ENCODE measurements at regions not wholly inside any gene's neighbourhood (a gene's known extent, or its start where the extent isn't known, plus 50 kb on each side); places are given as distances from the start of the nearest gene placed in this dataset.
"Not testable (repeated sequence)": the region's sequence is repeated elsewhere in the genome, so short reads cannot be mapped to it uniquely, and the experiment has no call there.

- DNase-seq (ENCODE audit: low spot score): no peak
These were observed 1123.2 kb downstream of the TBL1XR1 start for GRCh38 chr3:176074096-176074495.

GRCh38 chr3:176071943-176072342, 1125.3 kb downstream of the TBL1XR1 start:
- no peak for DNase-seq (ENCODE audit: low spot score)

DNA sequence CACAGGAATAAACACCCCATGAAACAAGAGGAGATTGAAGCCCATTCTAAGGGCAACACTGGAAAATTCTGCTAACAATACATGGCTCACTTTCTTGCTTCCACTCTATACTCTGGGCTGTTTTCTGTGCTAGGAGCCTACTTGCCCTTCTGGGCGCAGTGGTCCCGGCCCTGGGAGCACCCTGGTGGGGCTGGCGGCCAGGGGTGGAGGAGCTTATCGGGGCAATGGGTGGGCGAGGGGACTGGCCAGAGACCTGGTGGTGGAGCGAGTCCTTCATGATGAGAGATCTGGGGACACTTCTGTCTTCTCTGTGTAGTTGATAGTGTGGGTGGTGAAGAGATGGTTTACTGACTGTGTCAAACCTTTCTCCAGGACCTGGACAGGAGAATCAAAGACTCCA, 1128.5 kb downstream of the TBL1XR1 start:
- DNase-seq (ENCODE audit: low spot score): no peak

DNA sequence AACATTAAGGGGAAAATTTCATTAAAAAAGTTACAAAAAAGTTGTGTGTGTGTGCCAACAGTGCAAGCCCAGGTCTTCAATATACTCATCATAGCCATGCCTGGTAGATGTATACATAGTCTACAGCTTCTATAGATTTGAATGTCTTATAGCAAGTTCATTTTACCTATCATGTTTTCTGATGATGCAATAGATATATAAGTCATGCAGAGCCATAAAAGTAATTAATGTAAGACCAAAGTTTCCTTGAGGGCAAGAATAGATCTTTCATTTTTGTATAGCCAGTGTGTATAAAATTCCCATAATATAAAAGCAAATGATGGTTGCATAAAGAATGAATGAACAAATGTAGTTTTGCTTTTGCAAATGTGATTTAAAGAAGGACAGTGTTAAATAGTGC, 1138.4 kb downstream of the TBL1XR1 start:
- DNase-seq (ENCODE audit: low spot score): no peak

GRCh38 chr3:176055836-176056235, 1141.4 kb downstream of the TBL1XR1 start:
- no peak for DNase-seq (ENCODE audit: low spot score)

DNA sequence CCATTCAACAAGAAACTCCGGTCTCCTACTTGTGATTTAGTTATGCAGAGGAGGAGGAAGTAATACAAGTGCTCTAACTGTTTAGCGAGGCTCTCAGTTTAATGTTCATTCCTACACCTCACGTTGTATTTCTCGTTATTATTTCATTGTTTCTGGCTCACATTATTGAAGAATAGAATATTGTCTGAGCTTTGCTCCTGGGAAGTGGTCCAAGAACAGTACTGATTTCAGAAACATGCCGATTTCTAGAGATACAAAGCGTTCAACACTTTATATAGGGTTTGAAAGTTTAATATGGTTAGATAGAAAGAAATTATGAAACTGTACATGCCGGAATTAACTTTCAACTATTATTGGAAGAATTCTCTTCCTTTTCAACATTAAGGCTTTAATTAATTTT, 1145.5 kb downstream of the TBL1XR1 start:
- no peak for DNase-seq (ENCODE audit: low spot score)

DNA sequence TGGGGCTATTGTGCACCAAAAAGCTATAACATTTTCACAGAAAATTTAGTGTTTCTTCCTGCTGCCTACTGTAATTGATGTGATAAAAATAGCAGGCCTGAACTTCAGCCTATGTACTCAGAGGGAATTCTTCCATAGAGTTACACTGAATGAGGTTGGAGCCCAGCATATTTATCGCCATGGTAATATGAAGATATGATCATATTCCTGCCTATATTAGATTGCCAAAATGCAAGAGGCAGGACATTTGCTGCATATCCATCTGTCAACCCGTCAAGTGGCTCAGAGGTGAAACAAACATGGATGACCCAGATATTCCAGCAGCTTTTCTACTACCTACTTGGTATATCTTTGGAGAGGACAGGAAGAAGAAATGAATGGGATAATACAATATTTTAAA, 1150.6 kb downstream of the TBL1XR1 start:
- no peak for DNase-seq (ENCODE audit: low spot score)

DNA sequence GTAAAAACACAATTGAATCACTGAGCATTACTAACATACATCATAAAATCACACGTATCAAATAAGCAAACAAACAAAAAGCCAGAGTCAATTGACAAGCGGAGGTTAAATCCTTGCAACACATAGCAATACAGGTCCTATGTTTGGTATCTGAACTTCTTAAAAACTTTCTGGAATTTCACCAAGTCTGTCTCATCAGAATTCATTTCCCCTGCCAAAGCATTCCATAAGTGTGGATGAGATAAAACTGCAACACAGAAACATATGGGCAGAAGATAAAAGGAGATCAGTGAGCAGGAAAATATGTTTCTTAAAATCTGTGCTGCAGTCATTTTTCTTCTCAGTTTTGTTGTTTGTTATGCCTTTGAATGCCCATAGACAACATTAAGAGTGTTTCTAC, 1155.5 kb downstream of the TBL1XR1 start:
- no peak for DNase-seq (ENCODE audit: low spot score)

GRCh38 chr3:176041185-176041584, 1156.1 kb downstream of the TBL1XR1 start:
- DNase-seq (ENCODE audit: low spot score): no peak

DNA sequence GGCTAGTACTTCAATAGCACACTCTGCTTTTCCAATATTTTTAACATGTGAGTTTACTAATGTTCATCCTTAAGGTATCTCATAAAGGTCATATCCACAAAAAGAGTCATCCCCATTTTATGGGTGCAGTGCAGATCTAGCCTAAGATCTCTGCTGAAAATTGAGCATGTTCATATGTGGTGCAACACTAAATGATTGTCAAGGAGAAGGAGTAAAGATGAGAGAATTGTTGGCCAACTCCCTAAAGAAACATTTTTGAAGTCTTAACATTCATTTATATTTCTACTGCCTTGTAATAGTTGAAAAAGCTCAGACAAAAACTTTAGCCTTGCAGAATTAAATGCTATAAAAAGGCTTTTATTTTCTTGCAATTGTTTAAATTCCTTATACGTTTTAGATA, 1159.6 kb downstream of the TBL1XR1 start:
- no peak for DNase-seq (ENCODE audit: low spot score)

GRCh38 chr3:176032043-176032442, 1165.2 kb downstream of the TBL1XR1 start:
- DNase-seq (ENCODE audit: low spot score): no peak

DNA sequence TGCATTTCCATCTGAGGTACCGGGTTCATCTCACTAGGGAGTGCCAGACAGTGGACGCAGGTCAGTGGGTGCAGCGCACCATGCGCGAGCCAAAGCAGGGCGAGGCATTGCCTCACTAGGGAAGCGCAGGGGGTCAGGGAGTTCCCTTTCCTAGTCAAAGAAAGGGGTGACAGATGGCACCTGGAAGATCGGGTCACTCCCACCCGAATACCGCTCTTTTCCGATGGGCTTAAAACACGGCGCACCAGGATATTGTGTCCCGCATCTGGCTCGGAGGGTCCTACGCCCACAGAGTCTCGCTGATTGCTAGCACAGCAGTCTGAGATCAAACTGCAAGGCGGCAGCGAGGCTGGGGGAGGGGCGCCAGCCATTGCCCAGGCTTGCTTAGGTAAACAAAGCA, 1157.1 kb downstream of the NAALADL2 start:
- not testable (repeated sequence) for DNase-seq (ENCODE audit: low spot score)

- DNase-seq (ENCODE audit: low spot score): not testable (repeated sequence)
These were observed 1156.1 kb downstream of the NAALADL2 start for GRCh38 chr3:176015228-176015627.

DNA sequence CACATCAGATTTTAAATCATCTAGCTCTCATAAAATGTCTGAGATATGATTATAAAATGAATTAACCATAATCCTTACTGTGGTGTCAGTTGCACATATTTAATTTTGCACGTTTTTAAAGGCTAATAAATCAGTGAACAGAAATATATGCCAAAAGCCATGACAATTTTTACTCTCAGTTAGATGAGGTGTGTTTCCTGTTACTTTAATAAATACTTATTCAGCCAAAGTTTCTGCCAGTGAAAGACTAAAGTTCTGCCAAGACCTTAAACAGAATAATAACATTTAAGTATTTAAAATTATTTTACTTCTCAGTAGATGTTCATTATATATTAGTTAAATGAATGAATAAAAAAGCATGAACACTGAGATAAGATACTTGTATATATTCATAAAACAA, 1150.1 kb downstream of the NAALADL2 start:
- DNase-seq (ENCODE audit: low spot score): no peak

DNA sequence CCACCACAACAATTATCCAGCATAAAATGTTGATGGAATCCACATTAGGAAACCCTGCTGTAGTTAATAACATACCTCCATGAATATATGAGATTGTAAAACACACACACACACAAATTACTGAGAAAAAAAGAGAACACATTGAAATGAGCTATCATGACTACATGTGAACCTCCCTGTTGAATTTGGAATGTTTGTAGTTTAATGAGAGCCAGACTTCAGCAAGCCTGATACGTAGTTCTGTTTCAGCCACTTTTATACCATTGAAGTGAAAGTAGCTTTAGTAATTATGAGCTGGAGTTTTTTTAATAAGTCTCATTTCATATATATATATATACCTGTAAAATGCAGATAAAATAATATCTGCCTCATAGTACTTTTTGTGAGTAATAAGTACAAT, 1146.4 kb downstream of the NAALADL2 start:
- no peak for DNase-seq (ENCODE audit: low spot score)

GRCh38 chr3:175989161-175989560, 1130.0 kb downstream of the NAALADL2 start:
- no peak for DNase-seq (ENCODE audit: low spot score)

GRCh38 chr3:175988401-175988800, 1129.3 kb downstream of the NAALADL2 start:
- no peak for DNase-seq (ENCODE audit: low spot score)

DNA sequence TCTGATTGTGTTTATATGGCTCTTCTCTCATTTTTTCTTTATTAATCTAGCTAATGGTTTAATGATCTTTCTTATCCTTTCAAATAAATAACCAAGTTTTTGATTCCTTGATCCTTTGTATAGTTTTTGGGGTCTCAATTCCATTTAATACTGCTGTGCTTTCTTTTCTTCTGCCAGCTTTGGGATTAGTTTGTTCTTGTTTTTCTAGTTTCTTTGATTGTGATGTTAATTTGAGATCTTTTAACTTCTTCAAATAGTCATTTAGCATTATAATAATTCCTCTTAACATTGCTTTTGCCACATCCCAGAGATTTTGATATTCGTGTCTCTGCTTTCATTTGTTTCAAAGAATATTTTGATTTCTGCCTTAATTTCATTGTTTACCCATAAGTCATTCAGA, 1126.6 kb downstream of the NAALADL2 start:
- DNase-seq (ENCODE audit: low spot score): no peak

- no peak for DNase-seq (ENCODE audit: low spot score)
These were observed 1124.2 kb downstream of the NAALADL2 start for GRCh38 chr3:175983379-175983778.

GRCh38 chr3:175980486-175981090, 1121.5 kb downstream of the NAALADL2 start:
- no peak for DNase-seq (ENCODE audit: low spot score)

DNA sequence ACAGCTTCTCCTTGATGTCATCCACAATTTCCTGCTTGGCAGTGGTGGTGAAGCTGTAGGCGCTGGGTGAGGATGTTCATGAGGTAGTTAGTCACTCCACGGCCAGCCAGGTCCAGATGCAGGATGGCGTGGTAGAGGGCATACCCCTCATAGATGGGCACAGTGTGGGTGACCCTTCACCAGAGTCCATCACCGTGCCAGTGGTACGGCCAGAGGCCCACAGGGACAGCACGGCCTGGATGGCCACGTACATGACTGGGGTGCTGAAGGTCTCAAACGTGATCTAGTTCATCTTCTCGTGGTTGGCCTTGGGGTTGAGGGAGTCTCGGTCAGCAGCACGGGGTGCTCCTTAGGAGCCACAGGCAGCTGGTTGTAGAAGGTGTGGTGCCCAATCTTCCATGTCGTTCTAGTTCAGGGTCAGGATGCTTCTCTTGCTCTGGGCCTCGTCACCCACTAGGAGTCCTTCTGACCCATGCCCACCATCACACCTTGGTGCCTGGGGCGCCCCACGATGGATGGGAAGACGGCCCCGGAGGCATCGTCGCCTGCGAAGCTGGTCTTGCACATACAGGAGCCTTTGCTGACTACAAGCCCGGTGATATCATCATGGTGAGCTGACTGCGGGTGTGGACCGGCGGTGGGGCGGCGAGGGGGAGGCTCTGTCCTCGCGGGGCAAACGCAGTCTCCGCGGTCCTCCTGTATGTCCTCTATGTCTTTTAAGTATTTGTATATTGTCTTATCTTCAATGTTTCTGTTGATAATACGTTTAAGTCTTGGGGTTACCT, 1119.0 kb downstream of the NAALADL2 start:
- DNase-seq (ENCODE audit: low spot score): no peak

DNA sequence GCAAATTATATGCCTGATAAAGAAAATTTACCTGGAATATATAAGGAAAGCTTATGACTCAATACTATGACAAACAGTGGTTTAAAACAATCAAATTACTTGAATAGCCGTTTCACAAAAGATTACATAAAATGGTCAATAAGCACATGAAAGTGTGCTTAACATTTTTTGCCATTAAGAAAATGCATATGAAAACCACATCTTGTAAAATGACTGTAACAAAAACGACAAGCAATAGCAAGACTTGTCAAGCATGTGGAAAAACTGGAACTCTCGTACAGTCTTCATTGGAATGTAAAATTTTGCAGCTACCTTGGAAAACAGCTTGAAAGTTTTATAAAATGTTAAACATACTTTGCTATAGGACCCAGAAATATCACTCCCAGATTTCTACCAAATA, 1110.3 kb downstream of the NAALADL2 start:
- DNase-seq (ENCODE audit: low spot score): no peak

DNA sequence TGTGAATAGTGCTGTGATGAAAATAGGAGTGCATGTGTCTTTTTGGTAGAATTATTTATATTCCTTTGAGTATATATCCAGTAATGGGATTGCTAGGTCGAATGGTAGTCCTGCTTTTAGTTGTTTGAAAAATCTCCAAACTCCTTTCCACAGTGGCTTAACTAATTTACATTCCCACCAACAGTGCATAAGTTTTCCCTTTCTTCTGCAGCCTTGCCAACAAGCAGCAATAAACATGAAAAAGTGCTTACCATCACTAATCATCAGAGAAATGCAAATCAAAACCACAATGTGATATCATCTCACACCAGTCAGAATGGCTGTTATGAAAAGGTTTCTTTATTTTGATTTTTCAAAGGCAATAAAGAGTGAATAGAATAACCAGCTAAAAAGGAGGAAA, 1105.9 kb downstream of the NAALADL2 start:
- no peak for DNase-seq (ENCODE audit: low spot score)

- no peak for DNase-seq (ENCODE audit: low spot score)
These were observed 1098.3 kb downstream of the NAALADL2 start for GRCh38 chr3:175957427-175957826.

All from kidney capillary endothelial cell (primary cell).